ENCODE measurements at regions not wholly inside any gene's neighbourhood (a gene's known extent, or its start where the extent isn't known, plus 50 kb on each side); places are given as distances from the start of the nearest gene placed in this dataset.

GRCh38 chr2:219820767-219821166 is 193.3 kb downstream of the SLC4A3 start:
- no peaks in the 10 kb centered on the region for H3F3A ChIP-seq (ENCODE audit: insufficient read depth, low read length)
- H3K36me3 ChIP-seq (ENCODE audit: insufficient read depth, low read length), result no peaks in the 10 kb centered on the region
- no peaks in the 10 kb centered on the region; the same call in 1 of the 2 replicates for H3K27me3 ChIP-seq (ENCODE audit: insufficient read depth, low read length)
- H2AFZ ChIP-seq (ENCODE audit: low read length), result no peak overlapping the region
- H3K9ac ChIP-seq (ENCODE audit: low read length), result no peak overlapping the region
- no peaks in the 10 kb centered on the region for H3K9me3 ChIP-seq (ENCODE audit: low read length)
- no peaks in the 10 kb centered on the region for H4K20me1 ChIP-seq (ENCODE audit: insufficient read depth, low read length)
- no peaks in the 10 kb centered on the region for H3K9me2 ChIP-seq (ENCODE audit: low read depth, low read length)
- no peak for TF ChIP-seq EZH2 (IDR thresholded peaks at IDR 0.05; ENCODE audit: borderline replicate concordance, low read length)
- TF ChIP-seq CTCF (IDR thresholded peaks at IDR 0.05; ENCODE audit: low read length), result no peak
- no peak overlapping the region for H3K27ac ChIP-seq (ENCODE audit: low read depth, low read length, poor library complexity, severe bottlenecking)
- H3K79me2 ChIP-seq (ENCODE audit: insufficient read depth, low read length), result no peaks in the 10 kb centered on the region
- H3K4me3 ChIP-seq (ENCODE audit: low read depth, low read length, poor library complexity, severe bottlenecking), result no peak overlapping the region
- no peaks in the 10 kb centered on the region for H3K4me1 ChIP-seq (ENCODE audit: insufficient read depth, low read length, severe bottlenecking)
- H3K4me2 ChIP-seq (ENCODE audit: low read length), result no peak overlapping the region

- H3K9ac ChIP-seq (ENCODE audit: low read length), result no peak overlapping the region
Observed at GRCh38 chr2:219823574-219823973, 196.1 kb downstream of the SLC4A3 start.

GRCh38 chr2:219824996-219825395 is 197.6 kb downstream of the SLC4A3 start:
- no peaks in the 10 kb centered on the region for H3K79me2 ChIP-seq (ENCODE audit: insufficient read depth, low read length)
- H3K27me3 ChIP-seq (ENCODE audit: insufficient read depth, low read length), result no peaks in the 10 kb centered on the region
- H3K27ac ChIP-seq (ENCODE audit: low read depth, low read length, poor library complexity, severe bottlenecking), result no peak overlapping the region
- H2AFZ ChIP-seq (ENCODE audit: low read length), result no peak overlapping the region
- H4K20me1 ChIP-seq (ENCODE audit: insufficient read depth, low read length), result no peaks in the 10 kb centered on the region
- no peaks in the 10 kb centered on the region for H3K9me3 ChIP-seq (ENCODE audit: low read length)
- TF ChIP-seq CTCF (IDR thresholded peaks at IDR 0.05; ENCODE audit: low read length) (no peak), EZH2 (IDR thresholded peaks at IDR 0.05; ENCODE audit: borderline replicate concordance, low read length) (no peak)
- no peak overlapping the region for H3K4me3 ChIP-seq (ENCODE audit: low read depth, low read length, poor library complexity, severe bottlenecking)
- no peak overlapping the region for H3K9ac ChIP-seq (ENCODE audit: low read length)
- H3K4me1 ChIP-seq (ENCODE audit: insufficient read depth, low read length, severe bottlenecking), result no peaks in the 10 kb centered on the region
- no peak overlapping the region for H3K4me2 ChIP-seq (ENCODE audit: low read length)
- no peaks in the 10 kb centered on the region for H3K36me3 ChIP-seq (ENCODE audit: insufficient read depth, low read length)
- H3F3A ChIP-seq (ENCODE audit: insufficient read depth, low read length), result no peaks in the 10 kb centered on the region
- no peaks in the 10 kb centered on the region for H3K9me2 ChIP-seq (ENCODE audit: low read depth, low read length)

More at GRCh38 chr2:219823574-219823973, 196.1 kb downstream of the SLC4A3 start:
- TF ChIP-seq CTCF (IDR thresholded peaks at IDR 0.05; ENCODE audit: low read length), result no peak
- no peak for TF ChIP-seq EZH2 (IDR thresholded peaks at IDR 0.05; ENCODE audit: borderline replicate concordance, low read length)
- Histone ChIP-seq H3F3A (ENCODE audit: insufficient read depth, low read length) (no peaks in the 10 kb centered on the region), H3K4me1 (ENCODE audit: insufficient read depth, low read length, severe bottlenecking) (no peaks in the 10 kb centered on the region), H3K9me3 (ENCODE audit: low read length) (no peaks in the 10 kb centered on the region), H3K36me3 (ENCODE audit: insufficient read depth, low read length) (no peaks in the 10 kb centered on the region), H2AFZ (ENCODE audit: low read length) (no peak overlapping the region), H3K27me3 (ENCODE audit: insufficient read depth, low read length) (no peaks in the 10 kb centered on the region; the same call in 1 of the 2 replicates), H3K27ac (ENCODE audit: low read depth, low read length, poor library complexity, severe bottlenecking) (no peak overlapping the region), H3K9me2 (ENCODE audit: low read depth, low read length) (no peaks in the 10 kb centered on the region), H3K79me2 (ENCODE audit: insufficient read depth, low read length) (no peaks in the 10 kb centered on the region), H3K4me2 (ENCODE audit: low read length) (no peak overlapping the region), H3K4me3 (ENCODE audit: low read depth, low read length, poor library complexity, severe bottlenecking) (no peak overlapping the region), H4K20me1 (ENCODE audit: insufficient read depth, low read length) (no peaks in the 10 kb centered on the region)

Measured in OCI-LY1 (cell line).